ENCODE measurements at regions not wholly inside any gene's neighbourhood (a gene's known extent, or its start where the extent isn't known, plus 50 kb on each side); places are given as distances from the start of the nearest gene placed in this dataset.

DNA sequence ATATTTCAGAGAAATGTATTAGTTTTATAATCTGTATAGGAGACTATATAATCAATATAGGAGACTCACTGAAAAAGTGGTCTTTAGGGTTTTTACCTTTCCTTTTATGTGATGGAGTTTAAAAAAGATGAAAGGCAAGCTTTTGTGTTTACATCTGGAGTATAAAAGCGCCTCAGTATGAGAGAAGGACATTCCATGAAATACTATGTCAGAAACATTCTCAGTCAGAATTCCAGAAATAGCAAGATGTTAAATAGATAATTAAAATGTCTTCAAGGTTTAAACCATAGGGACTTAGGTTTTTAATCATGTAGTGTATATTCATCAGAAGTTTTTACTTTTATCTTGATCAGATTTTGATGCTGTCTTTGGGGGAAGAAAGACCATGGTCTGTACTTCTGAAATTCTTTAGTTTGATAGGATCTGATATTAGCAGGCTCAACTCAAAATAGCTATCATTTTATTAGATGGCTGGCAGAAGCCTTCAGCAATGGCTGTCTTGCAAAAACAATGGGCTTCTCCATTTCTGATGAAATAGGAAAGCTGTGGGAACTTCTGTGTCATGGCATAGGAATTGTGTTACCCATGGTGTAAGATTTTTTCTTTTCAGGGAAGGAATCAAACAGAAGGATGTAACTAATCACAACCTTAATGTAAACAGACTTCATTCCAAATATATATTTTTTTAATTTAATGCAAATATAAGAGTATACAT lies 209.6 kb upstream of the PLSCR5 start (continued):
- TF ChIP-seq, protein P1, sequence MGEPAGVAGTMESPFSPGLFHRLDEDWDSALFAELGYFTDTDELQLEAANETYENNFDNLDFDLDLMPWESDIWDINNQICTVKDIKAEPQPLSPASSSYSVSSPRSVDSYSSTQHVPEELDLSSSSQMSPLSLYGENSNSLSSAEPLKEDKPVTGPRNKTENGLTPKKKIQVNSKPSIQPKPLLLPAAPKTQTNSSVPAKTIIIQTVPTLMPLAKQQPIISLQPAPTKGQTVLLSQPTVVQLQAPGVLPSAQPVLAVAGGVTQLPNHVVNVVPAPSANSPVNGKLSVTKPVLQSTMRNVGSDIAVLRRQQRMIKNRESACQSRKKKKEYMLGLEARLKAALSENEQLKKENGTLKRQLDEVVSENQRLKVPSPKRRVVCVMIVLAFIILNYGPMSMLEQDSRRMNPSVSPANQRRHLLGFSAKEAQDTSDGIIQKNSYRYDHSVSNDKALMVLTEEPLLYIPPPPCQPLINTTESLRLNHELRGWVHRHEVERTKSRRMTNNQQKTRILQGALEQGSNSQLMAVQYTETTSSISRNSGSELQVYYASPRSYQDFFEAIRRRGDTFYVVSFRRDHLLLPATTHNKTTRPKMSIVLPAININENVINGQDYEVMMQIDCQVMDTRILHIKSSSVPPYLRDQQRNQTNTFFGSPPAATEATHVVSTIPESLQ (CRISPR knock-in tag; IDR thresholded peaks at IDR 0.05), result no peak
- TF ChIP-seq, protein P2, sequence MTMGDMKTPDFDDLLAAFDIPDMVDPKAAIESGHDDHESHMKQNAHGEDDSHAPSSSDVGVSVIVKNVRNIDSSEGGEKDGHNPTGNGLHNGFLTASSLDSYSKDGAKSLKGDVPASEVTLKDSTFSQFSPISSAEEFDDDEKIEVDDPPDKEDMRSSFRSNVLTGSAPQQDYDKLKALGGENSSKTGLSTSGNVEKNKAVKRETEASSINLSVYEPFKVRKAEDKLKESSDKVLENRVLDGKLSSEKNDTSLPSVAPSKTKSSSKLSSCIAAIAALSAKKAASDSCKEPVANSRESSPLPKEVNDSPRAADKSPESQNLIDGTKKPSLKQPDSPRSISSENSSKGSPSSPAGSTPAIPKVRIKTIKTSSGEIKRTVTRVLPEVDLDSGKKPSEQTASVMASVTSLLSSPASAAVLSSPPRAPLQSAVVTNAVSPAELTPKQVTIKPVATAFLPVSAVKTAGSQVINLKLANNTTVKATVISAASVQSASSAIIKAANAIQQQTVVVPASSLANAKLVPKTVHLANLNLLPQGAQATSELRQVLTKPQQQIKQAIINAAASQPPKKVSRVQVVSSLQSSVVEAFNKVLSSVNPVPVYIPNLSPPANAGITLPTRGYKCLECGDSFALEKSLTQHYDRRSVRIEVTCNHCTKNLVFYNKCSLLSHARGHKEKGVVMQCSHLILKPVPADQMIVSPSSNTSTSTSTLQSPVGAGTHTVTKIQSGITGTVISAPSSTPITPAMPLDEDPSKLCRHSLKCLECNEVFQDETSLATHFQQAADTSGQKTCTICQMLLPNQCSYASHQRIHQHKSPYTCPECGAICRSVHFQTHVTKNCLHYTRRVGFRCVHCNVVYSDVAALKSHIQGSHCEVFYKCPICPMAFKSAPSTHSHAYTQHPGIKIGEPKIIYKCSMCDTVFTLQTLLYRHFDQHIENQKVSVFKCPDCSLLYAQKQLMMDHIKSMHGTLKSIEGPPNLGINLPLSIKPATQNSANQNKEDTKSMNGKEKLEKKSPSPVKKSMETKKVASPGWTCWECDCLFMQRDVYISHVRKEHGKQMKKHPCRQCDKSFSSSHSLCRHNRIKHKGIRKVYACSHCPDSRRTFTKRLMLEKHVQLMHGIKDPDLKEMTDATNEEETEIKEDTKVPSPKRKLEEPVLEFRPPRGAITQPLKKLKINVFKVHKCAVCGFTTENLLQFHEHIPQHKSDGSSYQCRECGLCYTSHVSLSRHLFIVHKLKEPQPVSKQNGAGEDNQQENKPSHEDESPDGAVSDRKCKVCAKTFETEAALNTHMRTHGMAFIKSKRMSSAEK (CRISPR knock-in tag; IDR thresholded peaks at IDR 0.05; ENCODE audit: borderline replicate concordance), result no peak
- TF ChIP-seq NR1H2 (CRISPR knock-in tag; IDR thresholded peaks at IDR 0.05), result no peak
- TF ChIP-seq OVOL2 (CRISPR knock-in tag; IDR thresholded peaks at IDR 0.05; ENCODE audit: borderline replicate concordance), result no peak
- no peak for TF ChIP-seq ZNF232 (CRISPR knock-in tag; IDR thresholded peaks at IDR 0.05)
- TF ChIP-seq, protein P3, sequence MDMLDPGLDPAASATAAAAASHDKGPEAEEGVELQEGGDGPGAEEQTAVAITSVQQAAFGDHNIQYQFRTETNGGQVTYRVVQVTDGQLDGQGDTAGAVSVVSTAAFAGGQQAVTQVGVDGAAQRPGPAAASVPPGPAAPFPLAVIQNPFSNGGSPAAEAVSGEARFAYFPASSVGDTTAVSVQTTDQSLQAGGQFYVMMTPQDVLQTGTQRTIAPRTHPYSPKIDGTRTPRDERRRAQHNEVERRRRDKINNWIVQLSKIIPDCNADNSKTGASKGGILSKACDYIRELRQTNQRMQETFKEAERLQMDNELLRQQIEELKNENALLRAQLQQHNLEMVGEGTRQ (CRISPR knock-in tag; IDR thresholded peaks at IDR 0.05), result no peak
- TF ChIP-seq, protein P4, sequence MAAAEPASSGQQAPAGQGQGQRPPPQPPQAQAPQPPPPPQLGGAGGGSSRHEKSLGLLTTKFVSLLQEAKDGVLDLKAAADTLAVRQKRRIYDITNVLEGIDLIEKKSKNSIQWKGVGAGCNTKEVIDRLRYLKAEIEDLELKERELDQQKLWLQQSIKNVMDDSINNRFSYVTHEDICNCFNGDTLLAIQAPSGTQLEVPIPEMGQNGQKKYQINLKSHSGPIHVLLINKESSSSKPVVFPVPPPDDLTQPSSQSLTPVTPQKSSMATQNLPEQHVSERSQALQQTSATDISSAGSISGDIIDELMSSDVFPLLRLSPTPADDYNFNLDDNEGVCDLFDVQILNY (CRISPR knock-in tag; IDR thresholded peaks at IDR 0.05), result no peak
- TF ChIP-seq, protein P5, sequence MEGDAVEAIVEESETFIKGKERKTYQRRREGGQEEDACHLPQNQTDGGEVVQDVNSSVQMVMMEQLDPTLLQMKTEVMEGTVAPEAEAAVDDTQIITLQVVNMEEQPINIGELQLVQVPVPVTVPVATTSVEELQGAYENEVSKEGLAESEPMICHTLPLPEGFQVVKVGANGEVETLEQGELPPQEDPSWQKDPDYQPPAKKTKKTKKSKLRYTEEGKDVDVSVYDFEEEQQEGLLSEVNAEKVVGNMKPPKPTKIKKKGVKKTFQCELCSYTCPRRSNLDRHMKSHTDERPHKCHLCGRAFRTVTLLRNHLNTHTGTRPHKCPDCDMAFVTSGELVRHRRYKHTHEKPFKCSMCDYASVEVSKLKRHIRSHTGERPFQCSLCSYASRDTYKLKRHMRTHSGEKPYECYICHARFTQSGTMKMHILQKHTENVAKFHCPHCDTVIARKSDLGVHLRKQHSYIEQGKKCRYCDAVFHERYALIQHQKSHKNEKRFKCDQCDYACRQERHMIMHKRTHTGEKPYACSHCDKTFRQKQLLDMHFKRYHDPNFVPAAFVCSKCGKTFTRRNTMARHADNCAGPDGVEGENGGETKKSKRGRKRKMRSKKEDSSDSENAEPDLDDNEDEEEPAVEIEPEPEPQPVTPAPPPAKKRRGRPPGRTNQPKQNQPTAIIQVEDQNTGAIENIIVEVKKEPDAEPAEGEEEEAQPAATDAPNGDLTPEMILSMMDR (IDR thresholded peaks at IDR 0.05), result no peak
- TF ChIP-seq ZBTB21 (CRISPR knock-in tag; IDR thresholded peaks at IDR 0.05; ENCODE audit: borderline replicate concordance), result no peak
- no peak for TF ChIP-seq ZNF423 (CRISPR knock-in tag; IDR thresholded peaks at IDR 0.05)
- TF ChIP-seq, protein P6, sequence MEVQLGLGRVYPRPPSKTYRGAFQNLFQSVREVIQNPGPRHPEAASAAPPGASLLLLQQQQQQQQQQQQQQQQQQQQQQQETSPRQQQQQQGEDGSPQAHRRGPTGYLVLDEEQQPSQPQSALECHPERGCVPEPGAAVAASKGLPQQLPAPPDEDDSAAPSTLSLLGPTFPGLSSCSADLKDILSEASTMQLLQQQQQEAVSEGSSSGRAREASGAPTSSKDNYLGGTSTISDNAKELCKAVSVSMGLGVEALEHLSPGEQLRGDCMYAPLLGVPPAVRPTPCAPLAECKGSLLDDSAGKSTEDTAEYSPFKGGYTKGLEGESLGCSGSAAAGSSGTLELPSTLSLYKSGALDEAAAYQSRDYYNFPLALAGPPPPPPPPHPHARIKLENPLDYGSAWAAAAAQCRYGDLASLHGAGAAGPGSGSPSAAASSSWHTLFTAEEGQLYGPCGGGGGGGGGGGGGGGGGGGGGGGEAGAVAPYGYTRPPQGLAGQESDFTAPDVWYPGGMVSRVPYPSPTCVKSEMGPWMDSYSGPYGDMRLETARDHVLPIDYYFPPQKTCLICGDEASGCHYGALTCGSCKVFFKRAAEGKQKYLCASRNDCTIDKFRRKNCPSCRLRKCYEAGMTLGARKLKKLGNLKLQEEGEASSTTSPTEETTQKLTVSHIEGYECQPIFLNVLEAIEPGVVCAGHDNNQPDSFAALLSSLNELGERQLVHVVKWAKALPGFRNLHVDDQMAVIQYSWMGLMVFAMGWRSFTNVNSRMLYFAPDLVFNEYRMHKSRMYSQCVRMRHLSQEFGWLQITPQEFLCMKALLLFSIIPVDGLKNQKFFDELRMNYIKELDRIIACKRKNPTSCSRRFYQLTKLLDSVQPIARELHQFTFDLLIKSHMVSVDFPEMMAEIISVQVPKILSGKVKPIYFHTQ (CRISPR knock-in tag; IDR thresholded peaks at IDR 0.05), result no peak
- TF ChIP-seq, protein P7, sequence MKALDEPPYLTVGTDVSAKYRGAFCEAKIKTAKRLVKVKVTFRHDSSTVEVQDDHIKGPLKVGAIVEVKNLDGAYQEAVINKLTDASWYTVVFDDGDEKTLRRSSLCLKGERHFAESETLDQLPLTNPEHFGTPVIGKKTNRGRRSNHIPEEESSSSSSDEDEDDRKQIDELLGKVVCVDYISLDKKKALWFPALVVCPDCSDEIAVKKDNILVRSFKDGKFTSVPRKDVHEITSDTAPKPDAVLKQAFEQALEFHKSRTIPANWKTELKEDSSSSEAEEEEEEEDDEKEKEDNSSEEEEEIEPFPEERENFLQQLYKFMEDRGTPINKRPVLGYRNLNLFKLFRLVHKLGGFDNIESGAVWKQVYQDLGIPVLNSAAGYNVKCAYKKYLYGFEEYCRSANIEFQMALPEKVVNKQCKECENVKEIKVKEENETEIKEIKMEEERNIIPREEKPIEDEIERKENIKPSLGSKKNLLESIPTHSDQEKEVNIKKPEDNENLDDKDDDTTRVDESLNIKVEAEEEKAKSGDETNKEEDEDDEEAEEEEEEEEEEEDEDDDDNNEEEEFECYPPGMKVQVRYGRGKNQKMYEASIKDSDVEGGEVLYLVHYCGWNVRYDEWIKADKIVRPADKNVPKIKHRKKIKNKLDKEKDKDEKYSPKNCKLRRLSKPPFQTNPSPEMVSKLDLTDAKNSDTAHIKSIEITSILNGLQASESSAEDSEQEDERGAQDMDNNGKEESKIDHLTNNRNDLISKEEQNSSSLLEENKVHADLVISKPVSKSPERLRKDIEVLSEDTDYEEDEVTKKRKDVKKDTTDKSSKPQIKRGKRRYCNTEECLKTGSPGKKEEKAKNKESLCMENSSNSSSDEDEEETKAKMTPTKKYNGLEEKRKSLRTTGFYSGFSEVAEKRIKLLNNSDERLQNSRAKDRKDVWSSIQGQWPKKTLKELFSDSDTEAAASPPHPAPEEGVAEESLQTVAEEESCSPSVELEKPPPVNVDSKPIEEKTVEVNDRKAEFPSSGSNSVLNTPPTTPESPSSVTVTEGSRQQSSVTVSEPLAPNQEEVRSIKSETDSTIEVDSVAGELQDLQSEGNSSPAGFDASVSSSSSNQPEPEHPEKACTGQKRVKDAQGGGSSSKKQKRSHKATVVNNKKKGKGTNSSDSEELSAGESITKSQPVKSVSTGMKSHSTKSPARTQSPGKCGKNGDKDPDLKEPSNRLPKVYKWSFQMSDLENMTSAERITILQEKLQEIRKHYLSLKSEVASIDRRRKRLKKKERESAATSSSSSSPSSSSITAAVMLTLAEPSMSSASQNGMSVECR (CRISPR knock-in tag; IDR thresholded peaks at IDR 0.05; ENCODE audit: borderline replicate concordance), result no peak
- no peak for TF ChIP-seq ZNF317 (CRISPR knock-in tag; IDR thresholded peaks at IDR 0.05; ENCODE audit: borderline replicate concordance, low read depth)
- no peak for TF ChIP-seq RORB (CRISPR knock-in tag; IDR thresholded peaks at IDR 0.05)

Measured in WTC11 (cell line).